ENCODE measurements at regions not wholly inside any gene's neighbourhood (a gene's known extent, or its start where the extent isn't known, plus 50 kb on each side); places are given as distances from the start of the nearest gene placed in this dataset.

DNA sequence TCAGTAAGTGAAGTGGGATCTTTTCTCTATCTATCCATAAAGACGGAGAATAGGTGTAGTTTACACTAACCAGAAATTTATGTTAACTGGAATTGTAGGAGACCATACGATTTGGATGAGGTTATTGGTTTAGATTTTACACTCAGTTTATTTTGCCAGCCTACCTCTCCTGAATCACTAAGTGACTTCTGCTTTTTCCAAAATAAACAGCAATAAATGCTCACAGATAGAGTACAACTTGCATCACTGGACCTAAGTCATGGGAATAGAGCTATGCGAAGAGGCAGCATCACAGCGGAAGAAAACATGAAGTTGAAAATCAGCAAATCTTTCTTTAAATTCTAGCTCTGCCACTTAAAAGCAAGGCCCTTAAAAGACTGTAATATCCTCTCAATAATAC is 781.0 kb downstream of the LIG4 start:
- Histone ChIP-seq H4K20me1 (ENCODE audit: low read length) (no peaks in the 10 kb centered on the region), H3K9me3 (ENCODE audit: low read length) (no peaks in the 10 kb centered on the region), H3K36me3 (ENCODE audit: low read depth, low read length) (no peaks in the 10 kb centered on the region), H3K9me2 (replicated peaks; ENCODE audit: low read length) (no peaks in the 10 kb centered on the region), H3K79me2 (ENCODE audit: low read length) (no peaks in the 10 kb centered on the region), H2AFZ (ENCODE audit: low read length) (no peak overlapping the region), H3K4me2 (ENCODE audit: low read length) (no peak overlapping the region), H3K27me3 (ENCODE audit: low read length) (no peaks in the 10 kb centered on the region), H3F3A (ENCODE audit: low read length, unreplicated experiment) (no peaks in the 10 kb centered on the region), H3K4me3 (ENCODE audit: low read length) (no peak overlapping the region), H3K9ac (ENCODE audit: low read length) (no peak overlapping the region), H3K27ac (ENCODE audit: low read length) (no peak overlapping the region), H3K4me1 (ENCODE audit: insufficient read depth, low read length) (no peaks in the 10 kb centered on the region)
- ATAC-seq (no peak), DNase-seq (no peak)
- intact Hi-C loops (cut with micrococcal nuclease) = no loop called here
- no peak for TF ChIP-seq EZH2phosphoT487 (IDR thresholded peaks at IDR 0.05; ENCODE audit: borderline replicate concordance, low read length)
- no peak for TF ChIP-seq EZH2 (IDR thresholded peaks at IDR 0.05; ENCODE audit: low read length, unreplicated experiment)
- TF ChIP-seq, protein P1, sequence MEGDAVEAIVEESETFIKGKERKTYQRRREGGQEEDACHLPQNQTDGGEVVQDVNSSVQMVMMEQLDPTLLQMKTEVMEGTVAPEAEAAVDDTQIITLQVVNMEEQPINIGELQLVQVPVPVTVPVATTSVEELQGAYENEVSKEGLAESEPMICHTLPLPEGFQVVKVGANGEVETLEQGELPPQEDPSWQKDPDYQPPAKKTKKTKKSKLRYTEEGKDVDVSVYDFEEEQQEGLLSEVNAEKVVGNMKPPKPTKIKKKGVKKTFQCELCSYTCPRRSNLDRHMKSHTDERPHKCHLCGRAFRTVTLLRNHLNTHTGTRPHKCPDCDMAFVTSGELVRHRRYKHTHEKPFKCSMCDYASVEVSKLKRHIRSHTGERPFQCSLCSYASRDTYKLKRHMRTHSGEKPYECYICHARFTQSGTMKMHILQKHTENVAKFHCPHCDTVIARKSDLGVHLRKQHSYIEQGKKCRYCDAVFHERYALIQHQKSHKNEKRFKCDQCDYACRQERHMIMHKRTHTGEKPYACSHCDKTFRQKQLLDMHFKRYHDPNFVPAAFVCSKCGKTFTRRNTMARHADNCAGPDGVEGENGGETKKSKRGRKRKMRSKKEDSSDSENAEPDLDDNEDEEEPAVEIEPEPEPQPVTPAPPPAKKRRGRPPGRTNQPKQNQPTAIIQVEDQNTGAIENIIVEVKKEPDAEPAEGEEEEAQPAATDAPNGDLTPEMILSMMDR (conservative IDR thresholded peaks at IDR 0.05; ENCODE audit: low read depth, low read length) = no peak
- ChIA-PET CTCF (no interaction called here), POLR2A (ENCODE audit: unreplicated experiment) (no interaction called here)
- BruUV-seq (replicated peaks) = no TSS peak

DNA sequence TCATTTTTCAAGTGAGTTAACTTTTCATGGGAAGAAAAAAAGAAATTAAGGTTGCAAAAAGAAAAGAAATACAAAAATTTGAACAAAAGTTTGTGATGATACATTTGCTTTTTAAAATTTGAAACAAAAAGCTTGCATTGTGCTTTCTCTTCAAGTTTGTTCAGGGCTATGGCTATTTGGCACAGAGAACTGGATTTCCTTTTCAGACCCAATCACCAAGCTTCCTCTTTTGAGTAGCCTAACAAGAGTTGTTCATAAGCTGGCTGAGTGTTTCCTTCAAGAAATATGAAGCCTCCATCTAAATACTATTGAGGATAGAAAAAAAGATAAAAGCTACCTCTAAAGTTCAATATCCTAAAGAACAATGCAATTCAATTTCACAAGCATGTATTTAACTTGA is 787.8 kb downstream of the LIG4 start:
- intact Hi-C loops (cut with micrococcal nuclease) = no loop called here
- BruUV-seq (replicated peaks) = no TSS peak
- CTCF ChIA-PET = no interaction called here

DNA sequence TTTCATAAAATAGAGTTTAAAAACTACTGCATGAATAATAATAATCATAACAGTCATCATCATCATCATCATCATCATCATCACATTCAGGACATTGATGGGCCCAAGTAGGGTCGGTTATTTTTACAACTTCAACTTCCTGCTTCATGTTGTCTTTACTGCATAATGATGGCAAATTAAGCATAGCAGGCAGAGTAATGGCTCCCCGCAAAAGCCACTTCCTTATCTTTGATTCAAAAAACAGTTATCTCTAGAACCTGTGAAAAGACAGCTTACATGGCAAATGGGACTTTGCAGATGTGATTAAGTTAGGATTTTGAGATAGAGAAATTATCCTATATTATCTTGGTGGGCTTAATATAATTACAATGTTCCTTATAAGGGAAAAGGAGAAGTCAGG is 792.9 kb downstream of the LIG4 start:
- no peaks in the 10 kb centered on the region for H3K9me3 ChIP-seq (ENCODE audit: low read length)
- CTCF ChIA-PET = no interaction called here
- H2AFZ ChIP-seq (ENCODE audit: low read length) = no peak overlapping the region
- H3K9ac ChIP-seq (ENCODE audit: low read length) = no peak overlapping the region
- no peaks in the 10 kb centered on the region for H3K36me3 ChIP-seq (ENCODE audit: low read depth, low read length)
- no peaks in the 10 kb centered on the region for H3K79me2 ChIP-seq (ENCODE audit: low read length)
- no peak overlapping the region for H3K4me2 ChIP-seq (ENCODE audit: low read length)
- no peaks in the 10 kb centered on the region for H3K4me1 ChIP-seq (ENCODE audit: insufficient read depth, low read length)
- DNase-seq (no peak), ATAC-seq (no peak)
- no peak overlapping the region for H3K4me3 ChIP-seq (ENCODE audit: low read length)
- no peak overlapping the region for H3K27ac ChIP-seq (ENCODE audit: low read length)
- no peaks in the 10 kb centered on the region for H3K9me2 ChIP-seq (replicated peaks; ENCODE audit: low read length)
- BruUV-seq (replicated peaks) = no TSS peak
- H4K20me1 ChIP-seq (ENCODE audit: low read length) = no peaks in the 10 kb centered on the region
- TF ChIP-seq, protein P1 (conservative IDR thresholded peaks at IDR 0.05; ENCODE audit: low read depth, low read length) = no peak
- TF ChIP-seq EZH2 (IDR thresholded peaks at IDR 0.05; ENCODE audit: low read length, unreplicated experiment) (no peak), EZH2phosphoT487 (IDR thresholded peaks at IDR 0.05; ENCODE audit: borderline replicate concordance, low read length) (no peak)
- intact Hi-C loops (cut with micrococcal nuclease) = no loop called here
- H3F3A ChIP-seq (ENCODE audit: low read length, unreplicated experiment) = no peaks in the 10 kb centered on the region
- H3K27me3 ChIP-seq (ENCODE audit: low read length) = no peaks in the 10 kb centered on the region
- POLR2A ChIA-PET (ENCODE audit: unreplicated experiment) = no interaction called here

More for the DNA sequence above, 787.8 kb downstream of the LIG4 start:
- no peaks in the 10 kb centered on the region for H3K9me3 ChIP-seq (ENCODE audit: low read length)
- DNase-seq (no peak), ATAC-seq (no peak)
- H3K9ac ChIP-seq (ENCODE audit: low read length) = no peak overlapping the region
- no peak overlapping the region for H3K27ac ChIP-seq (ENCODE audit: low read length)
- H3K4me1 ChIP-seq (ENCODE audit: insufficient read depth, low read length) = no peaks in the 10 kb centered on the region
- H3K4me2 ChIP-seq (ENCODE audit: low read length) = no peak overlapping the region
- H4K20me1 ChIP-seq (ENCODE audit: low read length) = no peaks in the 10 kb centered on the region
- H3K9me2 ChIP-seq (replicated peaks; ENCODE audit: low read length) = no peaks in the 10 kb centered on the region
- H3K27me3 ChIP-seq (ENCODE audit: low read length) = no peaks in the 10 kb centered on the region
- no peaks in the 10 kb centered on the region for H3F3A ChIP-seq (ENCODE audit: low read length, unreplicated experiment)
- H2AFZ ChIP-seq (ENCODE audit: low read length) = no peak overlapping the region
- H3K36me3 ChIP-seq (ENCODE audit: low read depth, low read length) = no peaks in the 10 kb centered on the region
- TF ChIP-seq, protein P1 (conservative IDR thresholded peaks at IDR 0.05; ENCODE audit: low read depth, low read length) = no peak
- no peak for TF ChIP-seq EZH2phosphoT487 (IDR thresholded peaks at IDR 0.05; ENCODE audit: borderline replicate concordance, low read length)
- no peak for TF ChIP-seq EZH2 (IDR thresholded peaks at IDR 0.05; ENCODE audit: low read length, unreplicated experiment)
- POLR2A ChIA-PET (ENCODE audit: unreplicated experiment) = no interaction called here
- no peaks in the 10 kb centered on the region for H3K79me2 ChIP-seq (ENCODE audit: low read length)
- H3K4me3 ChIP-seq (ENCODE audit: low read length) = no peak overlapping the region

All from PC-3 (cell line).